ENCODE measurements at regions not wholly inside any gene's neighbourhood (a gene's known extent, or its start where the extent isn't known, plus 50 kb on each side); places are given as distances from the start of the nearest gene placed in this dataset.

DNA sequence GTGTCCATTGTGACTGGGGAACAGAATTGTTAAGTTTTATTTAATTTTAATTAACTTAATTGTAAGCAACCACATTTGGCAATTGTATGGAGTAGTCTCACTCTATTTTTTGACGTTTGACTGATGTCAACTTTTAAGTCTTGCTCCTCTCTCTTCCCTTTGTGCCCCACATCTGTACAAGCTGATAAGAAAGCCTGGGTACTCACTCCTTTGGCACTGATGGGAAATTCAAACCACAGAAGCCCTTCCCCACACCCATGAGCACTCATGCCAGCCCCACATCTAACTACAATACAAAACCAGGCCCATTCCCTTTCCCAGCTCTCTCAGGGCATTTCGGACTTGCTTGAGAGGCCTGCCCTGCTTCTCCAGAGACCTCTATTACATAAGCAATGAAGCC is 451.5 kb upstream of the KIF2A start:
- no peak for DNase-seq (ENCODE audit: insufficient read length, low spot score)
- TF ChIP-seq, protein P1, sequence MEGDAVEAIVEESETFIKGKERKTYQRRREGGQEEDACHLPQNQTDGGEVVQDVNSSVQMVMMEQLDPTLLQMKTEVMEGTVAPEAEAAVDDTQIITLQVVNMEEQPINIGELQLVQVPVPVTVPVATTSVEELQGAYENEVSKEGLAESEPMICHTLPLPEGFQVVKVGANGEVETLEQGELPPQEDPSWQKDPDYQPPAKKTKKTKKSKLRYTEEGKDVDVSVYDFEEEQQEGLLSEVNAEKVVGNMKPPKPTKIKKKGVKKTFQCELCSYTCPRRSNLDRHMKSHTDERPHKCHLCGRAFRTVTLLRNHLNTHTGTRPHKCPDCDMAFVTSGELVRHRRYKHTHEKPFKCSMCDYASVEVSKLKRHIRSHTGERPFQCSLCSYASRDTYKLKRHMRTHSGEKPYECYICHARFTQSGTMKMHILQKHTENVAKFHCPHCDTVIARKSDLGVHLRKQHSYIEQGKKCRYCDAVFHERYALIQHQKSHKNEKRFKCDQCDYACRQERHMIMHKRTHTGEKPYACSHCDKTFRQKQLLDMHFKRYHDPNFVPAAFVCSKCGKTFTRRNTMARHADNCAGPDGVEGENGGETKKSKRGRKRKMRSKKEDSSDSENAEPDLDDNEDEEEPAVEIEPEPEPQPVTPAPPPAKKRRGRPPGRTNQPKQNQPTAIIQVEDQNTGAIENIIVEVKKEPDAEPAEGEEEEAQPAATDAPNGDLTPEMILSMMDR (IDR thresholded peaks at IDR 0.05; ENCODE audit: insufficient read depth, missing control alignments), result no peak
- no peak for FAIRE-seq

DNA sequence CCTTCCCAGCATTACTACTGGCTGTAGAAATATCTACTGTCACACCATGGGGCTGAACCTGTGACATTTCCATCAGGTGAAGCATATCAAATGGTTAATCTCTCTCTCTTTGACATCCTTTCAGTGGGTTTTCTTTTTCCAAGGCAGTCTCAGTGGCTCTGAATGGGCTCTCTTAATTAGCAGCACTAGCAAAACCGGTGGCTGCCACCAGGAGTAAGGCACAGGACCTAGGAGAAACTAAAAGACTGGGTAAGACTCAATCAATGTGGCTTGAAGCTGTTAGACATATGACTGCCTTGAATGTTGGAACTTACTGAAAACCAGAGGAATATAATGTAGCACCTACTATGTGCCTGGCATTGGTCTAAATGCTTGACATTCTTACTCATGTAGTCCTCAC is 445.0 kb upstream of the KIF2A start:
- FAIRE-seq (no peak), DNase-seq (ENCODE audit: insufficient read length, low spot score) (no peak)
- TF ChIP-seq, protein P1 (IDR thresholded peaks at IDR 0.05; ENCODE audit: insufficient read depth, missing control alignments), result no peak

DNA sequence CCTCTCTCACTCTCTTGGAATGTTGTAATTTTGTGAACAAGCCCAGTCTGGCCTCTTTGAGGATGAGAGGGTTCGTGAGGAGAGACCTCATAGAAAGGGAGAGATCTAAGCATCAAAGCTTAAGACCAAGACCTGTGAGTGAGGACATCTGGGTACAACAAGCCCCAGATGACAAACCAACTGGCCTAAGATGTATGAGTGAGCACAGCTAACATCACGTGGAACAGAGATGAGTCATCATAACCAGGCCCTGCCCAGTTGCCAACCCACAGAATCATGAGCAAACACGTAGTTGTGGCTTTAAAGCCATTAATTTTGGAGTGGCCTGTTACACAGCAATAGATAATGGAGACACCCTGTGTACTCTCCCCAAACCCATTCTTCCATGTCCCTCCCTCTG is 439.1 kb upstream of the KIF2A start:
- FAIRE-seq (no peak), DNase-seq (ENCODE audit: insufficient read length, low spot score) (no peak)
- TF ChIP-seq, protein P1 (IDR thresholded peaks at IDR 0.05; ENCODE audit: insufficient read depth, missing control alignments), result no peak

DNA sequence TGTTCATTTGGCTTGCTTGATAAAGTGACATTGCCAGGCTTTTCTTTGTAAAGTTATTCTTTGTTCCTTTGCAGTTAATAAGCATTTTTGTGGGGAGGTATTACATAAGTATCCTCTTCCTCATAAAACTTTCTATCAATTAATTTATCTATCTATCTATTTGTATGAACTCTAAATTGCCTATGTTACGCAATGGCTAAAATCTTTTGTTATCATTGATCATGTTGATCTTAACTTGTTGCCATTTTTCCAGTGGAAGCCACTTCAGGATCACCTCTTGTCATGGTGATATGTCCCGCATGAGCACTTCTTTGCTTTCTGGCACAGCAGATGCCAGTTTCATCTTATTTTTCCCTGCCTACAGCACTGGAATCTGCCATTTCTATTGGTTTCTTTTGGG is 436.7 kb upstream of the KIF2A start:
- DNase-seq (ENCODE audit: insufficient read length, low spot score) (no peak), FAIRE-seq (no peak)
- TF ChIP-seq, protein P1 (IDR thresholded peaks at IDR 0.05; ENCODE audit: insufficient read depth, missing control alignments), result no peak

DNA sequence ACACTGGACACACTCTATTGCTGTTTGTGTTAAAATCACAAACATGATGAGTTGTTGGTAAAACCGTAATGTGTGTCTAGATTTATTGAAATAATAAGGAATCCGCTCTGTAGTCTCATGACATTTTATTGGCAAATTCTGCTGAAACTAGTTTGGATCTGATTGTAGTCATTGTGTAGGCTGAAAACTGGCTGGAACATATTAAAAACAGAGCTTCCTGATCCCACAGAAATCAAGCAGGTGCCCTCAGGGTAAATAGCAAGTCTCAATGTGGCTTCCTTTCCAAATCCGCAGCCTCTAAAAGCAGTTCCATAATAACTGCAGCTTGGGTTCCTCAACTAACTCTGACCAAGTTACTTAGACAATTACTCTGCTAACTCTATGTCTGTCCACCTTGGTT is 427.5 kb upstream of the KIF2A start:
- TF ChIP-seq, protein P1 (IDR thresholded peaks at IDR 0.05; ENCODE audit: insufficient read depth, missing control alignments), result no peak
- DNase-seq (ENCODE audit: insufficient read length, low spot score) (no peak), FAIRE-seq (no peak)

DNA sequence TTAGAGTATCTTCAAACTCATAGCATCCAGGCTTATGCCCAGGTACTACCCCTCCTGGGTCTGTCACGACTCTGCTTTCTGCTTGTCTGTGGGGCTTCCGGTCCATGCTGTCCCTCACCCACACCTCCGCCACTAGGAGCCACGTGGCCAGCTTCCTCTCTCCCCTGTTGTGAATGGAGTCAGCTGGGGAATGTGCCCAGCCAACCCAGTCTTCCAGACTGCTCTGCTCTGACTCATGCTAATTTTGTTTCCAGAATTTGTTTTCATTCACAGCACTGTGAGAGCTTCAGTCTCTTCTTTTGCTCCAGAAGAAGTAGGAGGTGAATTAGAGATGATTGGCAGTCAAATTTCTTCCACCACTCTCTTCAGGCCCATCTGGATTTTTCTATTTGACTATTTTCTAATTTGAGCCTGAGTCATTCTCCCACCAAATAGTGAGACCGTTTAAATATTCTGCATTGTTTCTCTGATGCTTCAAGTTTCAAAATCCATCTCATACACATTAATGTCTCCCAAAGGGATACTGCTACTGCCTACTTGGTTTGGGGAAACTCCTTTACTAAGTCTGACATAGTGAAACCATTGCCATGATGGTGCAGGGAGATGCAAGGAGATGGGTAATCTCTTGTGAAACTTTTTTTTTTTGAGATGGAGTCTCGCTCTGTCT is 424.1 kb upstream of the KIF2A start:
- FAIRE-seq (no peak), DNase-seq (ENCODE audit: insufficient read length, low spot score) (no peak)
- TF ChIP-seq, protein P1 (IDR thresholded peaks at IDR 0.05; ENCODE audit: insufficient read depth, missing control alignments), result no peak

DNA sequence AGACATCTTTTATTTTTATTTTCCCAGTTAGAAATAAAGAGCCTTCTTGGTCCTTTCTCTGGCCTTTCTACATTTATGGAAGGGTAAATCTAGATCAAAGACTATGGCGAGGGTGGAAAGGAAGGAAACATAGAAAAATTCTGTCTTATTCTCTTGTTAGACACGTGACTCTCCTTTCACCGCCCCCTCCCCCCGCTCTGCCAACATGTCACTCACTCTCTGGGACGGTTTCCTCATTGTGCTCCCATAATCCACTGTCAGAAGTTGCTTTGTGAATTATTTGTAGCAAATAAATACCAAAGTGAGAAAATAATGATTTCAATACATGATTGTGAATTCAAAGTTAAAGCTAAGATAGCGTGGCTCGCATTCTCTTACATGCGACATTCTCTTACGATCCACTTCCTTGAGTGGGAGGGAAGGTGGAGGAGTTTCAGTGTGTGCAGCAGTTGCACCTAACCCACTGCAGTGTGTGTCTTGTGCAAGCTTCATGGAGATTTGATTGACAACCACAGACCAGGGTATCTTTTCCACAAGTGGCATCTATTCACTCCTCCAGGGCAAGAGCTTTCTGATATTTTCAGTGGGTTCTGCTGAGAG is 423.0 kb upstream of the KIF2A start:
- TF ChIP-seq, protein P1 (IDR thresholded peaks at IDR 0.05; ENCODE audit: insufficient read depth, missing control alignments), result no peak
- DNase-seq (ENCODE audit: insufficient read length, low spot score) (no peak), FAIRE-seq (no peak)
